Upper lobe of right lung (tissue), 1 donor: ENCODE measurements at regions not wholly inside any gene's neighbourhood (a gene's known extent, or its start where the extent isn't known, plus 50 kb on each side); places are given as distances from the start of the nearest gene placed in this dataset.
"Not testable (repeated sequence)": the region's sequence is repeated elsewhere in the genome, so short reads cannot be mapped to it uniquely, and the experiment has no call there.

Experiments
- ATAC-seq: fragments of 200-7000 bp; cut with Tn5 transposase; one replicate; pipeline ENCODE4 v1.9.1; 2020; ENCODE audit warnings: mild to moderate bottlenecking, moderate library complexity
- DNase-seq: peaks from one replicate; pipeline ENCODE4 v3.0.0-alpha.2; 2020
- H3K27ac ChIP-seq: fragments of 200-600 bp; one replicate; pipeline ENCODE4 v1.8.0; 2022
- H3K27me3 ChIP-seq: fragments of 200-600 bp; one replicate; pipeline ENCODE4 v1.8.0; 2022; ENCODE audit warnings: mild to moderate bottlenecking
- H3K36me3 ChIP-seq: fragments of 200-600 bp; one replicate; pipeline ENCODE4 v1.8.0; 2022
- H3K4me1 ChIP-seq: fragments of 200-600 bp; one replicate; pipeline ENCODE4 v1.8.0; 2022
- H3K4me3 ChIP-seq: fragments of 200-600 bp; one replicate; pipeline ENCODE4 v1.8.0; 2022; ENCODE audit warnings: mild to moderate bottlenecking
- H3K9me3 ChIP-seq: fragments of 200-600 bp; one replicate; pipeline ENCODE4 v1.8.0; 2022
- CTCF ChIP-seq: fragments of 200-600 bp; IDR thresholded peaks from one replicate; pipeline ENCODE4 v1.8.0; 2022; ENCODE audit warnings: antibody characterized with exemption
- intact Hi-C: fragments of 100-400 bp; cut with DNase I; formaldehyde crosslinking; loops from one replicate; pipeline ENCODE4 v1.11.0; 2022
- donor health status: DM: no; HTN: yes; CAD: no; lungs with severe emphysema.

- Histone ChIP-seq H3K36me3 (no peaks in the 10 kb centered on the region), H3K9me3 (no peaks in the 10 kb centered on the region), H3K27ac (no peak overlapping the region), H3K4me1 (no peaks in the 10 kb centered on the region), H3K27me3 (no peaks in the 10 kb centered on the region), H3K4me3 (no peak overlapping the region)
- DNase-seq (peak; percentile 59), ATAC-seq (peak; percentile 83)
- intact Hi-C loops = no loop called here
- TF ChIP-seq CTCF = no peak
Measured at GRCh38 chrX:11890836-11891514, 132.9 kb downstream of the MSL3 start.

- no peak for ATAC-seq
- no peaks in the 10 kb centered on the region for H3K36me3 ChIP-seq
- DNase-seq = no peak
- no peaks in the 10 kb centered on the region for H3K27me3 ChIP-seq
- intact Hi-C loops = no loop called here
- H3K27ac ChIP-seq = no peak overlapping the region
- TF ChIP-seq CTCF = no peak
- H3K4me1 ChIP-seq = no peaks in the 10 kb centered on the region
- H3K4me3 ChIP-seq = no peak overlapping the region
- no peaks in the 10 kb centered on the region for H3K9me3 ChIP-seq
Measured at GRCh38 chrX:11893933-11894710, 136.1 kb downstream of the MSL3 start.

GRCh38 chrX:11899091-11899490 is 141.1 kb downstream of the MSL3 start:
- Histone ChIP-seq H3K27ac (no peak overlapping the region), H3K27me3 (no peaks in the 10 kb centered on the region), H3K9me3 (no peaks in the 10 kb centered on the region), H3K4me3 (no peak overlapping the region), H3K4me1 (no peaks in the 10 kb centered on the region), H3K36me3 (no peaks in the 10 kb centered on the region)
- ATAC-seq (no peak), DNase-seq (no peak)
- intact Hi-C loops = no loop called here
- no peak for TF ChIP-seq CTCF

GRCh38 chrX:11905933-11906332 is 147.9 kb downstream of the MSL3 start:
- ATAC-seq, H3K9me3 ChIP-seq, H3K27me3 ChIP-seq, DNase-seq, intact Hi-C loops, H3K27ac ChIP-seq, H3K4me3 ChIP-seq, H3K4me1 ChIP-seq, H3K36me3 ChIP-seq: not testable (repeated sequence)

- peak; percentile 15 for TF ChIP-seq CTCF
- no peaks in the 10 kb centered on the region for H3K9me3 ChIP-seq
- intact Hi-C loops = no loop called here
- H3K36me3 ChIP-seq = no peaks in the 10 kb centered on the region
- ATAC-seq (peak; percentile 50), DNase-seq (no peak)
- H3K4me3 ChIP-seq = no peak overlapping the region
- no peaks in the 10 kb centered on the region for H3K27me3 ChIP-seq
- H3K4me1 ChIP-seq = no peaks in the 10 kb centered on the region
- no peak overlapping the region for H3K27ac ChIP-seq
Measured at GRCh38 chrX:11908371-11908770, 150.3 kb downstream of the MSL3 start.

- intact Hi-C loops = no loop called here
- no peaks in the 10 kb centered on the region for H3K9me3 ChIP-seq
- no peak overlapping the region for H3K4me3 ChIP-seq
- DNase-seq (no peak), ATAC-seq (no peak)
- H3K27me3 ChIP-seq = no peaks in the 10 kb centered on the region
- H3K4me1 ChIP-seq = no peaks in the 10 kb centered on the region
- H3K36me3 ChIP-seq = no peaks in the 10 kb centered on the region
- no peak for TF ChIP-seq CTCF
- H3K27ac ChIP-seq = no peak overlapping the region
Measured at GRCh38 chrX:11913001-11913400, 155.0 kb downstream of the MSL3 start.
